Keratinocyte (primary cell): ENCODE measurements at regions not wholly inside any gene's neighbourhood (a gene's known extent, or its start where the extent isn't known, plus 50 kb on each side); places are given as distances from the start of the nearest gene placed in this dataset.

Experiments
- DNase-seq: peaks from one replicate; pipeline ENCODE4 v3.0.0-alpha.2; 2011; ENCODE audit warnings: low read depth, missing footprints, low spot score
- FAIRE-seq: peaks from 2 replicates; lab custom pipeline; 2011; peaks lifted over from hg19 to GRCh38; lab: Jason Lieb, UNC
- H2AFZ ChIP-seq: 2 replicates; pipeline ENCODE4 v1.6.0; 2012; ENCODE audit warnings: low read length, control low read depth, inconsistent platforms; ENCODE audit not compliant: control insufficient read depth
- H3K27ac ChIP-seq: 2 replicates; pipeline ENCODE4 v1.5.1; 2011; ENCODE audit warnings: low read length; ENCODE audit not compliant: control insufficient read depth, insufficient read depth
- H3K27me3 ChIP-seq: 3 replicates; pipeline ENCODE4 v1.6.0; 2011; ENCODE audit warnings: low read length; ENCODE audit not compliant: control insufficient read depth, insufficient read depth; ENCODE audit errors: extremely low read depth
- H3K36me3 ChIP-seq, 2 experiments: 2 replicates in 1 of 2; 3 replicates in 1 of 2; pipeline ENCODE4 v1.5.1; 2011; ENCODE audit warnings: low read length in 2 of 2, mild to moderate bottlenecking in 1 of 2; ENCODE audit not compliant: control insufficient read depth in 2 of 2, insufficient read depth in 2 of 2; ENCODE audit errors: extremely low read depth in 1 of 2
- H3K4me1 ChIP-seq: 3 replicates; pipeline ENCODE4 v1.5.1; 2011; ENCODE audit warnings: low read length; ENCODE audit not compliant: control insufficient read depth, insufficient read depth; ENCODE audit errors: extremely low read depth
- H3K4me2 ChIP-seq: 3 replicates; pipeline ENCODE4 v1.6.0; 2011; ENCODE audit warnings: low read depth, low read length; ENCODE audit not compliant: control insufficient read depth, insufficient read depth; ENCODE audit errors: extremely low read depth
- H3K4me3 ChIP-seq, 3 experiments: fragments of 200-600 bp in 1 of 3; sonication (generic) in 1 of 3; 2 replicates in 2 of 3; 3 replicates in 1 of 3; pipeline ENCODE4 v1.5.1; 2011 to 2016; ENCODE audit warnings: low read length in 3 of 3, mild to moderate bottlenecking in 3 of 3, control low read depth in 2 of 3, inconsistent platforms in 1 of 3, low read depth in 1 of 3, mixed read lengths in 1 of 3, mixed run types in 1 of 3, moderate library complexity in 1 of 3; ENCODE audit not compliant: control insufficient read depth in 2 of 3, insufficient read depth in 2 of 3; ENCODE audit errors: extremely low read depth in 1 of 3
- H3K79me2 ChIP-seq: 2 replicates; pipeline ENCODE4 v1.6.0; 2012; ENCODE audit warnings: low read length; ENCODE audit not compliant: control insufficient read depth, insufficient read depth
- H3K9ac ChIP-seq: 3 replicates; pipeline ENCODE4 v1.6.0; 2011; ENCODE audit warnings: low read length; ENCODE audit not compliant: control insufficient read depth, insufficient read depth; ENCODE audit errors: extremely low read depth
- H3K9me1 ChIP-seq: 3 replicates; pipeline ENCODE4 v1.6.0; 2011; ENCODE audit warnings: low read length; ENCODE audit not compliant: control insufficient read depth, insufficient read depth; ENCODE audit errors: extremely low read depth
- H3K9me3 ChIP-seq: 2 replicates; pipeline ENCODE4 v1.5.1; 2012; ENCODE audit warnings: low read depth, low read length; ENCODE audit not compliant: control insufficient read depth
- H4K20me1 ChIP-seq: 3 replicates; pipeline ENCODE4 v1.6.0; 2011; ENCODE audit warnings: low read length; ENCODE audit not compliant: control insufficient read depth, insufficient read depth; ENCODE audit errors: extremely low read depth
- CTCF ChIP-seq, 3 experiments: IDR thresholded peaks in 1 of 3; conservative IDR thresholded peaks in 1 of 3; optimal IDR thresholded peaks in 1 of 3; 2 replicates in 2 of 3; 3 replicates in 1 of 3; pipeline versions ENCODE3 to v1.5.1; 2011; ENCODE audit warnings: low read length in 3 of 3, mild to moderate bottlenecking in 3 of 3, moderate library complexity in 2 of 3, control low read depth in 1 of 3, inconsistent platforms in 1 of 3; ENCODE audit not compliant: insufficient read depth in 2 of 3; ENCODE audit errors: extremely low read depth in 1 of 3
- EZH2 ChIP-seq: IDR thresholded peaks from one replicate; pipeline ENCODE4 v1.6.1; 2012; ENCODE audit warnings: inconsistent platforms, mild to moderate bottlenecking, low read length, moderate library complexity
- dilution Hi-C: fragments of 300-500 bp; cut with MboI; formaldehyde crosslinking; loops from one replicate; pipeline ENCODE4 v1.7.0; 2020; ENCODE audit warnings: low sequenced_read_pairs; ENCODE audit not compliant: extremely low pct_ligation_motif_present

GRCh38 chr12:30810918-30811317, 56.2 kb upstream of the CAPRIN2 start:
- no peaks in the 10 kb centered on the region for H3K9me3 ChIP-seq
- H3K4me2 ChIP-seq: no peak overlapping the region
- peaks cover 5% of the 10 kb centered on the region for H3K4me1 ChIP-seq
- DNase-seq (no peak), FAIRE-seq (no peak)
- no peak overlapping the region for H3K9ac ChIP-seq
- no peak overlapping the region for H3K27ac ChIP-seq
- no peaks in the 10 kb centered on the region for H4K20me1 ChIP-seq
- H3K79me2 ChIP-seq: no peaks in the 10 kb centered on the region
- no peak overlapping the region for H3K4me3 ChIP-seq
- H2AFZ ChIP-seq: no peak overlapping the region
- TF ChIP-seq EZH2: no peak
- no peak for TF ChIP-seq CTCF (optimal IDR thresholded peaks at IDR 0.05 in 1 of 3, IDR thresholded peaks at IDR 0.05 in 1 of 3, conservative IDR thresholded peaks at IDR 0.05 in 1 of 3; ENCODE audit: extremely low read depth in 1 of 3, insufficient read depth in 2 of 3, low read length in 3 of 3)
- dilution Hi-C loops: no loop called here
- H3K9me1 ChIP-seq: no peaks in the 10 kb centered on the region
- H3K27me3 ChIP-seq: no peaks in the 10 kb centered on the region
- no peaks in the 10 kb centered on the region for H3K36me3 ChIP-seq

GRCh38 chr12:30807695-30808034, 52.9 kb upstream of the CAPRIN2 start:
- H2AFZ ChIP-seq: no peak overlapping the region
- TF ChIP-seq EZH2 (no peak), CTCF (optimal IDR thresholded peaks at IDR 0.05 in 1 of 3, IDR thresholded peaks at IDR 0.05 in 1 of 3, conservative IDR thresholded peaks at IDR 0.05 in 1 of 3; ENCODE audit: extremely low read depth in 1 of 3, insufficient read depth in 2 of 3, low read length in 3 of 3) (no peak)
- no peaks in the 10 kb centered on the region for H3K9me1 ChIP-seq
- H3K9ac ChIP-seq: no peak overlapping the region
- FAIRE-seq (no peak), DNase-seq (no peak)
- peaks cover 5% of the 10 kb centered on the region for H3K4me1 ChIP-seq
- dilution Hi-C loops: no loop called here
- H3K79me2 ChIP-seq: no peaks in the 10 kb centered on the region
- no peaks in the 10 kb centered on the region for H4K20me1 ChIP-seq
- no peak overlapping the region for H3K4me3 ChIP-seq
- H3K4me2 ChIP-seq: no peak overlapping the region
- no peaks in the 10 kb centered on the region for H3K9me3 ChIP-seq
- no peaks in the 10 kb centered on the region for H3K36me3 ChIP-seq
- H3K27me3 ChIP-seq: no peaks in the 10 kb centered on the region
- no peak overlapping the region for H3K27ac ChIP-seq
